Transverse colon (tissue), 4 donors: ENCODE measurements at regions not wholly inside any gene's neighbourhood (a gene's known extent, or its start where the extent isn't known, plus 50 kb on each side); places are given as distances from the start of the nearest gene placed in this dataset.

Source experiments
- EP300 ChIP-seq: sonication (generic); formaldehyde crosslinking; IDR thresholded peaks from one replicate; pipeline ENCODE4 v1.6.1; 2017; ENCODE audit warnings: antibody characterized with exemption, low read depth
- POLR2A ChIP-seq: fragments of 450-650 bp; IDR thresholded peaks from one replicate; pipeline ENCODE4 v1.6.1; 2016; ENCODE audit warnings: antibody characterized with exemption, mild to moderate bottlenecking, moderate library complexity
- POLR2AphosphoS5 ChIP-seq, 3 donors: sonication (generic); formaldehyde crosslinking; IDR thresholded peaks; one replicate each; pipeline ENCODE4 v1.6.1; 2016; ENCODE audit warnings: antibody characterized with exemption in 3 of 3
- TF ChIP-seq, protein P1 (sequence below), 5 experiments: fragments of 200-600 bp in 3 of 5; fragments of 450-650 bp in 2 of 5; sonication (generic) in 3 of 5; IDR thresholded peaks; 1 replicate in 2 of 5; 2 replicates in 3 of 5; pipeline ENCODE4 v1.5.1; 2016 to 2017; ENCODE audit warnings: antibody characterized with exemption in 5 of 5, inconsistent platforms in 3 of 5, mild to moderate bottlenecking in 2 of 5, moderate library complexity in 1 of 5

DNA sequence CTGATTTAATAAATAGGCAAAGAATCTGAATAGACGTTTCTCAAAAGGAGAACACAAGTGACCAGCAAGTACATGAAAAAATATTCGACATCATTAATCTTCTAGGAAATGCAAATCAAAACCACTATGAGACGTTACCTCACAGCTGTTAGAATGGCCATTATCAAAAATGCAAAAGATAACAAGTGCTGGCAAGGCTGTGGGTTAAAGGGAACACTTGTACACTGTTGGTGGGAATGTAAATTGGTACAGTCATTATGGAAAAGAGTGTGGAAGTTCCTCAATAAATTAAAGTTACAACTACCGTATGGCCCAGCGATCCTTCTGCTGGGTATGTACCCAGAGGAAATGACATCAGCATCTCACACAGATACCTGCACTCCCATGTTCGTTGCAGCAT, 253.9 kb upstream of the BMP2 start:
- TF ChIP-seq POLR2A = no peak
- TF ChIP-seq, protein P1, sequence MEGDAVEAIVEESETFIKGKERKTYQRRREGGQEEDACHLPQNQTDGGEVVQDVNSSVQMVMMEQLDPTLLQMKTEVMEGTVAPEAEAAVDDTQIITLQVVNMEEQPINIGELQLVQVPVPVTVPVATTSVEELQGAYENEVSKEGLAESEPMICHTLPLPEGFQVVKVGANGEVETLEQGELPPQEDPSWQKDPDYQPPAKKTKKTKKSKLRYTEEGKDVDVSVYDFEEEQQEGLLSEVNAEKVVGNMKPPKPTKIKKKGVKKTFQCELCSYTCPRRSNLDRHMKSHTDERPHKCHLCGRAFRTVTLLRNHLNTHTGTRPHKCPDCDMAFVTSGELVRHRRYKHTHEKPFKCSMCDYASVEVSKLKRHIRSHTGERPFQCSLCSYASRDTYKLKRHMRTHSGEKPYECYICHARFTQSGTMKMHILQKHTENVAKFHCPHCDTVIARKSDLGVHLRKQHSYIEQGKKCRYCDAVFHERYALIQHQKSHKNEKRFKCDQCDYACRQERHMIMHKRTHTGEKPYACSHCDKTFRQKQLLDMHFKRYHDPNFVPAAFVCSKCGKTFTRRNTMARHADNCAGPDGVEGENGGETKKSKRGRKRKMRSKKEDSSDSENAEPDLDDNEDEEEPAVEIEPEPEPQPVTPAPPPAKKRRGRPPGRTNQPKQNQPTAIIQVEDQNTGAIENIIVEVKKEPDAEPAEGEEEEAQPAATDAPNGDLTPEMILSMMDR (IDR thresholded peaks at IDR 0.05) = no peak
- no peak for TF ChIP-seq EP300
- no peak for TF ChIP-seq POLR2AphosphoS5 (IDR thresholded peaks at IDR 0.05)
